Caki2 (cell line): ENCODE measurements at regions not wholly inside any gene's neighbourhood (a gene's known extent, or its start where the extent isn't known, plus 50 kb on each side); places are given as distances from the start of the nearest gene placed in this dataset.
"Not testable (repeated sequence)": the region's sequence is repeated elsewhere in the genome, so short reads cannot be mapped to it uniquely, and the experiment has no call there.

Experiments
- DNase-seq: peaks from one replicate; pipeline ENCODE4 v3.0.0-alpha.2; 2015; ENCODE audit warnings: low read depth
- in situ Hi-C: cut with HindIII; loops from 2 replicates; pipeline ENCODE4 v1.10.0; 2016; ENCODE audit warnings: low sequenced_read_pairs, low pct_unique_long_range_greater_than_20kb, mixed read lengths

- DNase-seq: no peak
- in situ Hi-C loops: no loop called here
Measured at GRCh38 chr1:104238991-104239390, 489.3 kb downstream of the AMY1C start.

DNA sequence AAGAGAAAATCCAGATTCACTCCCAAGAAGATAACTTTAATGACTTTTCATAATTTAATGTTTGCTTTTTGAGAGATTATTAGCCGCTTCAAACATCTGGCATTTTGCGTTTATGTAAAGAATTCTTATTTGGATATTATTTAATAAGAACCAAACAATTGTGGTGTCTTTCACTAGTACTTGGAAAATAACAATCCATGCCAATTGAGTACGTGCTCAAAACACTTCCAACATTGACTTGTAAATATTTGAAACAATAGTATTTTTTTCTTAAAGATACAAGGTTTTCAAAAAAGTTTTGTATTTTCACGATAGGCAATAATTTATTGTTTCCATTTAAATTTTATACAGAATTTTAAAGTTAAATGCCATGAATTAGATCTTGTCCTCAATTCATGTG, 498.7 kb downstream of the AMY1C start:
- in situ Hi-C loops: no loop called here
- no peak for DNase-seq

GRCh38 chr1:104259481-104259880, 509.8 kb downstream of the AMY1C start:
- DNase-seq: no peak
- in situ Hi-C loops: no loop called here

GRCh38 chr1:104263110-104263509, 513.4 kb downstream of the AMY1C start:
- DNase-seq, in situ Hi-C loops: not testable (repeated sequence)

DNA sequence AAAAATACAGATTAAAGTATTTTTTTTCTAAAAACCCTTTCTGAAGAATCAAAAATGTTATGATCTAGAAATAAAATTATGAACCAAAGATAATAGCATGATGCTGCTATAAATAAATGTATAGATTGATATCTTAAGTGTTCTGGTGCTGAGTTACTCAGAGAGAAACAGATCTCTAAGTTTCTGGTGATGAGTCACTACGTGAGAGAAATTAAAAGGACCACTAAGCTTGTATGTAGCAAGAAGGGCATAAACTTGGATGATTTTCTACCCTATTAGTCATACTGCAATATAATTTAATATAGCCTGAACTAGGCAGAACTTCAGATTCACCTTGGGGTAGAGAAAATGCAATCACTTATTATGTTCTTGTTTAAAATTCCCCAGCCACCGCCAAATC, 514.8 kb downstream of the AMY1C start:
- in situ Hi-C loops: no loop called here
- DNase-seq: no peak

- in situ Hi-C loops: no loop called here
- no peak for DNase-seq
Measured at GRCh38 chr1:104265163-104265562, 515.5 kb downstream of the AMY1C start.

GRCh38 chr1:104266612-104267011, 516.9 kb downstream of the AMY1C start:
- DNase-seq: no peak
- in situ Hi-C loops: no loop called here

- in situ Hi-C loops, DNase-seq: not testable (repeated sequence)
Measured at GRCh38 chr1:104288322-104288721, 538.6 kb downstream of the AMY1C start.

DNA sequence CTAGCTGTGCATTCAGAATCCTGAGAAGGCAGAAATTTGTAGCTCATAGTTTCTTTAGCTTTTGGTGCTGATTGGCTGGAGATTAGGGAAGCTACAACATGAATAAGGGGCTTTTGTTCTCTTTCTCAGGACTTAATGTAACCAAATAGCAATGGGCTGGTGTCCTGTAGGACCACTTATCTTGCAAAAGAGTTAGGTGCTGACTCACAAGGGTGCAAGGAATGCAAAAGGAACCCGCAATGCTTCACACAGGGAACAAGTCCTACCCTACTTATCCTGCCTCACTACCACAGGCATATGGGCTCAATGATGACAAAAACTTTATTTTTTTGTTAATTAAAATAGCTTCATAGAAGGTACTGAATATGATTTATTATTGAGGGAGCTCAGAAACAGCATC, 541.5 kb downstream of the AMY1C start:
- no peak for DNase-seq
- in situ Hi-C loops: no loop called here

DNA sequence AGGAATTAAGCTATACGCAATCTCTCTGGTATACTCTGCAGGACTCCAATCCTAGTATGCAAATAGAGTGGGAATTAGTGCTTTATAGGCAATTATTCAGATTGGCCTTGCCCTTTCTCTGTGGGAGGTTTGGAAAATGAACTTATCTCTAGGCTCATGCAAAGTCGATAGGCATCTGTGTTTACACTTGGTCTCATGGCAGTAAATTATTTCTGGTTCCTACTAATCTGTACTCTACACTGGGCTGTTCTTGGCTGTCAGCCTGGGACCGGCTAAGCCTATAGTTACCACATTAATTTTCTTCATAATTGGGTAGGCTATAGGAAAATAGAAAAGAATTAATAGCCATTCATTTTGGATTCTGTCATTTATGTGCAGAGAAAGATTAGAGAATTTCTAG, 544.6 kb downstream of the AMY1C start:
- no peak for DNase-seq
- in situ Hi-C loops: no loop called here

- DNase-seq: no peak
- in situ Hi-C loops: no loop called here
Measured at GRCh38 chr1:104295511-104295910, 545.8 kb downstream of the AMY1C start.

DNA sequence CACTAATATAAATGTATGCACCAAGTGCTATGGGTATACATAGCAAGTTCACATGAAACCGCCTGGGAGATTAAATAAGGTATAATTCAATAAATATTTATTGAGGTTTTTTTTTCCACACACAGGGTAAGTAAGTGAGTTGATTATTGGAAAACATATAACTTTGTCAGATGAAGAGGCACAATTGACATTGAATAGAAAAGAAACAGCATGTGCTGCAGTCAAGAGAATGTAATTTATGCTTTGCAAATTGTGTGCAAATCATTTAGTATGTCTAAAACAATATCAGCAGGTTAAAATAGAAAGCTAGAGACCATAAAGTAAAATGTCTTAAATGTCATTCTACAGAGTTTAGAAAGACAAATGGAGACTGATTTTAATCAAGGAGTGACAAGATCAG, 560.0 kb downstream of the AMY1C start:
- no peak for DNase-seq
- in situ Hi-C loops: no loop called here

- in situ Hi-C loops: no loop called here
Measured at GRCh38 chr1:104315823-104316222, 566.1 kb downstream of the AMY1C start.

GRCh38 chr1:104322131-104322530, 572.4 kb downstream of the AMY1C start:
- in situ Hi-C loops: no loop called here
- no peak for DNase-seq

More at GRCh38 chr1:104315823-104316222, 566.1 kb downstream of the AMY1C start:
- no peak for DNase-seq

DNA sequence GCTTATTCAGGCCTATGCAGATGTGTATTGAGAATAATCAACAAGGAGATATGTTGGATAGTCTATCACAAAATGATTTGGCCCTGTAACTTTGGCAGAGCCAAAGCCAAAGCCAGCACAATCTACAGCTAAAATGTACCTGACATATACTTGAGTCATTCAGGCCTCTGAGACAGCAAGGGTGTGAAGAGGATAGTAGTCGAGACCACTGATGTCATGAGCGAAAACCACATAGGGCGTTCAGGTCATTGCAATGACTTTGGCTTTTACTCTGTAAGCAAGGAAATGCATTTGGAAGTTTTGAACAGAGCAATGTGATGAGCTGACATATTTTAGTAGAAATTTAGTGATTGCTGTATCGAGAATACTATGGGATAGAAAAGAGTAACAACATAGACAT, 579.6 kb downstream of the AMY1C start:
- in situ Hi-C loops: no loop called here

DNA sequence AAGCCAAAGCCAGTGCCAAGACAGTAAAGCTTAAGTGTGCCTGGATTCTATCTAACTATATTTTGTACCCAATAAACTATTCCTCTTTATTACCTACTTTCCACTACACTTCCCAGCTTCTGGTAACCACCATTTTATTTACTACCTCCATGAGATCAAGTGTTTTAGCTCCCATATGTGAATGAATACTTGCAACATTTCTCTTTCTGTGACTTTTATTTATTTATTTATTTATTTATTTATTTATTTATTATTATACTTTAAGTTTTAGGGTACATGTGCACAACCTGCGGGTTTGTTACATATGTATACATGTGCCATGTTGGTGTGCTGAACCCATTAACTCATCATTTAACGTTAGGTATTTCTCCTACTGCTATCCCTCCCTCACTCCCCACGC, 582.1 kb downstream of the AMY1C start:
- in situ Hi-C loops: no loop called here

More for the DNA sequence above, 579.6 kb downstream of the AMY1C start:
- DNase-seq: no peak

DNA sequence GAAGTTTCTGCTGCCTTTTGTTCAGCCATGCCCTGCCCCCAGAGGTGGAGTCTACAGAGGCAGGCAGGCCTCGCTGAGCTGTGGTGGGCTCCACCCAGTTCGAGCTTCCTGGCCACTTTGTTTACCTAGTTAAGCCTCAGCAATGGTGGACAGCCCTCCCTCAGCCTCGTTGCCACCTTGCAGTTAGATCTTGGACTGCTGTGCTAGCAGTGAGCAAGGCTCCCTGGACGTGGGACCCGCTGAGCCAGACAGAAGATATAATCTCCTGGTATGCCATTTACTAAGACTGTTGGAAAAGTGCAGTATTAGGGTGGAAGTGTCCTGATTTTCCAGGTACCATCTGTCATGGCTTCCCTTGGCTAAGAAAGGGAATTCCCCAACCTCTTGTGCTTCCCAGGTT, 588.2 kb downstream of the AMY1C start:
- DNase-seq, in situ Hi-C loops: not testable (repeated sequence)

More for the DNA sequence above, 582.1 kb downstream of the AMY1C start:
- DNase-seq: no peak

- no peak for DNase-seq
- in situ Hi-C loops: no loop called here
Measured at GRCh38 chr1:104341944-104342343, 592.2 kb downstream of the AMY1C start.

DNA sequence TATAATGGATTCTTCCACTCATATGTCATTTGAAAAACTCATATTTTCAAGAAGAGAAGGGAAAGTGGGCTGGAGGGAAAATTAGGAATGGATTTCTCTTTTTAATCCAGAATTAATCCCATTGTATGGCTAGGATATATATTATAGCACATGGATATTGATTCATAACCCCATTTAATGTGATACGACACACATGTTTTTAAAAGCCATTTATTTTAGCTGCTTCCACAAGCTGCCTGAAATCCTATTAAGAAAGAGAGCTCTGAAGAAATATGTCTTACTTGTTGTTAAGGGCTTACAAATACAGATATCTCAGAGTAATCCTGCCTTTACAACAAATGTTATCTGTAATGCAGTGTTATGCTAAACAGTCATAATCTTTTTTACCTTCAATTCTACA, 598.6 kb downstream of the AMY1C start:
- in situ Hi-C loops: no loop called here
- no peak for DNase-seq

DNA sequence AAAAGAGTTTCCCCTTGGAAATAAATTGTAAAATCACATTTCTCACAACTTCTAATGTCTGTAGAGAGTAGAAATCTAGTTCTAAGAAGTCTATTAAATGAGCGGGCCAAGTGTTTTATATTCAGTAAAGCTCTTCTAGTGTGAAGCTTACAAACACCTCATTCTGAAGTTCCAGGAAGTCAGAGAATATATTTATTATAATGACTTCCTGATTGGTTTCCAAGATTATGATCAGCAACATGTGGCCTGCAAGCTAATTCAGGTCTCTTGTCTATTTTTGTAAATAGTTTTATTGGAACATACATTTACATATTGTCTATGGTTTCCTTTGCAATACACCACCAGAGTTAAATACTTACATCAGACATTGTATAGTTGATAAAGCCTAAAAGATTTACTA, 603.9 kb downstream of the AMY1C start:
- in situ Hi-C loops: no loop called here
- DNase-seq: no peak

- in situ Hi-C loops: no loop called here
- DNase-seq: no peak
Measured at GRCh38 chr1:104358086-104358485, 608.4 kb downstream of the AMY1C start.
